Osteocyte (in vitro differentiated cells): ENCODE measurements at regions not wholly inside any gene's neighbourhood (a gene's known extent, or its start where the extent isn't known, plus 50 kb on each side); places are given as distances from the start of the nearest gene placed in this dataset.

Experiments
- DNase-seq: peaks from one replicate; pipeline ENCODE4 v3.0.0; 2021; ENCODE audit warnings: mixed read lengths; ENCODE audit not compliant: unreplicated experiment; ENCODE audit errors: extremely low spot score
- H3K27ac Mint-ChIP-seq: one replicate; pipeline ENCODE4 v1.8.0; 2021; ENCODE audit warnings: mild to moderate bottlenecking, mixed read lengths; ENCODE audit not compliant: unreplicated experiment
- H3K27me3 Mint-ChIP-seq: one replicate; pipeline ENCODE4 v1.8.0; 2021; ENCODE audit warnings: mixed read lengths; ENCODE audit not compliant: unreplicated experiment
- H3K36me3 Mint-ChIP-seq: one replicate; pipeline ENCODE4 v1.8.0; 2021; ENCODE audit warnings: mixed read lengths; ENCODE audit not compliant: unreplicated experiment
- H3K4me1 Mint-ChIP-seq: one replicate; pipeline ENCODE4 v1.8.0; 2021; ENCODE audit warnings: mixed read lengths; ENCODE audit not compliant: unreplicated experiment
- H3K4me3 Mint-ChIP-seq: one replicate; pipeline ENCODE4 v1.8.0; 2021; ENCODE audit warnings: mild to moderate bottlenecking, moderate library complexity, mixed read lengths; ENCODE audit not compliant: unreplicated experiment
- H3K9me3 Mint-ChIP-seq: one replicate; pipeline ENCODE4 v1.8.0; 2021; ENCODE audit warnings: mixed read lengths; ENCODE audit not compliant: unreplicated experiment
- CTCF ChIP-seq: fragments of 200-600 bp; sonication (generic); IDR thresholded peaks from 2 replicates; pipeline ENCODE4 v1.5.0; 2021; ENCODE audit warnings: antibody characterized with exemption, mild to moderate bottlenecking, moderate library complexity

DNA sequence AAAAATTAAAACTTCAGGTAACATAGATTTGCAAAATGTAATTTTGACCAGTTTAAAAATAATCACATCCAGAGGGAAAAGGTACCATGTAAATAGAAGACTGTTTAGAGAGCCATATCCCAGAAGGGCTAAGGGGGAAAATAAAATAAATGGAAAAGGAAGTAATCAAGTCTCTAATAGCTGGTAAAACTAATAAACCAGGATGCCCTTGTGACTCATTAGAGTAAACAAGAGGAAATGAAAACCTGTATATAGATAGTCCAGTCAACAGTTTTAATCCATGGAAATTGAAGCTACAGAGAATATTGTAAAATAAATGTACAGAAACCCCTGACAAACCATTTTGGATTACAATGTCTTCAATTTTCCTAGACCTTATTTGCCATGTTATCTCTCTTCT is 698.0 kb upstream of the RGS18 start:
- no peaks in the 10 kb centered on the region for H3K36me3 Mint-ChIP-seq
- H3K9me3 Mint-ChIP-seq = peaks cover 6% of the 10 kb centered on the region
- TF ChIP-seq CTCF = no peak
- no peak overlapping the region for H3K27ac Mint-ChIP-seq
- H3K4me1 Mint-ChIP-seq = no peaks in the 10 kb centered on the region
- no peak for DNase-seq
- H3K4me3 Mint-ChIP-seq = no peak overlapping the region
- no peaks in the 10 kb centered on the region for H3K27me3 Mint-ChIP-seq

DNA sequence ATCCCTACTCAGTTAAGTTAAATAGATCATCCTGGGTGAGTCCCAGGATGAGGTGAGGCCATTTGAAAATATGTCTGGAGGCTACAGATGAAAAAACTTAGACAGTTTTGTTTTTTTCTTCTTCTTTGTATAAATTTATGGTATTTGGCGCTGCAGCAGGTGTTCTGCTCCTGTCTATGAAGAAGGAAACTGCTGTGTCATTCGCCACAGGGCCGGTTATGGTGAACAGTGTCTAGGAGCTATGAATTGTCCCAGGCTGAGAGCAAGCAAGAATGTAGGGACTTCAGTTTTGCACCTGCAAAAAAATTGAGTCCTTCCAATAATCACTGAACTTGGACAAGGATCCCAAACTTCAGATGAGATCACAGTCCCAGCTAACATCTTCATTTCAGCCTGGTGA is 674.3 kb upstream of the RGS18 start:
- Mint-ChIP-seq H3K27me3 (no peaks in the 10 kb centered on the region), H3K9me3 (peaks cover 13% of the 10 kb centered on the region), H3K36me3 (peaks cover 4% of the 10 kb centered on the region), H3K27ac (no peak overlapping the region), H3K4me1 (no peaks in the 10 kb centered on the region), H3K4me3 (no peak overlapping the region)
- DNase-seq = no peak
- no peak for TF ChIP-seq CTCF

GRCh38 chr1:191490303-191490702 is 668.0 kb upstream of the RGS18 start:
- no peak overlapping the region for H3K27ac Mint-ChIP-seq
- peaks cover 4% of the 10 kb centered on the region for H3K36me3 Mint-ChIP-seq
- no peak for TF ChIP-seq CTCF
- no peak for DNase-seq
- no peaks in the 10 kb centered on the region for H3K4me1 Mint-ChIP-seq
- H3K27me3 Mint-ChIP-seq = no peaks in the 10 kb centered on the region
- H3K4me3 Mint-ChIP-seq = no peak overlapping the region
- peaks cover 13% of the 10 kb centered on the region for H3K9me3 Mint-ChIP-seq

- no peak overlapping the region for H3K4me3 Mint-ChIP-seq
- no peak for TF ChIP-seq CTCF
- no peaks in the 10 kb centered on the region for H3K27me3 Mint-ChIP-seq
- H3K36me3 Mint-ChIP-seq = no peaks in the 10 kb centered on the region
- no peak overlapping the region for H3K27ac Mint-ChIP-seq
- H3K9me3 Mint-ChIP-seq = peaks cover 5% of the 10 kb centered on the region
- H3K4me1 Mint-ChIP-seq = no peaks in the 10 kb centered on the region
- no peak for DNase-seq
Measured at GRCh38 chr1:191495040-191495439, 663.2 kb upstream of the RGS18 start.

DNA sequence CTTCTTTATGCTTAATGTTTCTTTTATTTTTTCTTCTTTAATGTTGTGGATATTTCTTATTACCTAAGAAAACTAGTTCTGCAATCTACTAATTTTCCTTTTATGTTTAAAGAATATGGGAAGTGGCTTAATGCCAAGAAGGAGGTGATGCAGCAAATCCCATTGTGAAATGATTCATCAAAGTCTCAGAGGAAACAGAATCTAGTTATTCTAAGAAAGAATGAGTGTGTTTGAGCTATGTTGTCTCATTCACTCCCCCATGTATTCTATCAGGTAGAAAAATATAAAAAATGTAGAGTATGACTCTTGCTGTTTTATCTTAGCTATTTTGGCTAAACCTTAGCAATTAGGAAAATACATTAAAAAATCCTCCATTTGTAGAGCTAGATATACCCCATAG is 659.9 kb upstream of the RGS18 start:
- Mint-ChIP-seq H3K27ac (no peak overlapping the region), H3K4me3 (no peak overlapping the region), H3K27me3 (no peaks in the 10 kb centered on the region), H3K36me3 (no peaks in the 10 kb centered on the region), H3K4me1 (no peaks in the 10 kb centered on the region), H3K9me3 (peaks cover 5% of the 10 kb centered on the region)
- TF ChIP-seq CTCF = no peak
- no peak for DNase-seq
